ENCODE measurements at regions not wholly inside any gene's neighbourhood (a gene's known extent, or its start where the extent isn't known, plus 50 kb on each side); places are given as distances from the start of the nearest gene placed in this dataset.

GRCh38 chr6:94401311-94401710, 982.0 kb upstream of the EPHA7 start:
- no peak overlapping the region for H3K4me3 ChIP-seq (ENCODE audit: low read depth, low read length)
- no peaks in the 10 kb centered on the region for H3K36me3 ChIP-seq (ENCODE audit: control insufficient read depth, insufficient read depth, low read length)
- no peaks in the 10 kb centered on the region for H3K9me3 ChIP-seq (ENCODE audit: control insufficient read depth, insufficient read depth, low read length)
- H3K27ac ChIP-seq (ENCODE audit: low read depth, low read length): no peak overlapping the region
- no peak overlapping the region for H3K9ac ChIP-seq (ENCODE audit: low read depth, low read length)
- H3K4me1 ChIP-seq (ENCODE audit: control insufficient read depth, insufficient read depth, low read length): peaks cover 5% of the 10 kb centered on the region; the same call in 1 of the 2 replicates
- no peaks in the 10 kb centered on the region for H3K27me3 ChIP-seq (ENCODE audit: control insufficient read depth, insufficient read depth, low read length)

GRCh38 chr6:94394822-94395221, 975.5 kb upstream of the EPHA7 start:
- H3K27ac ChIP-seq (ENCODE audit: low read depth, low read length): no peak overlapping the region
- H3K4me1 ChIP-seq (ENCODE audit: control insufficient read depth, insufficient read depth, low read length): no peaks in the 10 kb centered on the region
- no peak overlapping the region for H3K9ac ChIP-seq (ENCODE audit: low read depth, low read length)

GRCh38 chr6:94389218-94389617, 969.9 kb upstream of the EPHA7 start:
- Histone ChIP-seq H3K4me3 (ENCODE audit: low read depth, low read length) (no peak overlapping the region), H3K4me1 (ENCODE audit: control insufficient read depth, insufficient read depth, low read length) (no peaks in the 10 kb centered on the region), H3K27ac (ENCODE audit: low read depth, low read length) (no peak overlapping the region), H3K9ac (ENCODE audit: low read depth, low read length) (no peak overlapping the region), H3K9me3 (ENCODE audit: control insufficient read depth, insufficient read depth, low read length) (no peaks in the 10 kb centered on the region), H3K27me3 (ENCODE audit: control insufficient read depth, insufficient read depth, low read length) (no peaks in the 10 kb centered on the region), H3K36me3 (ENCODE audit: control insufficient read depth, insufficient read depth, low read length) (no peaks in the 10 kb centered on the region)

More at GRCh38 chr6:94394822-94395221, 975.5 kb upstream of the EPHA7 start:
- Histone ChIP-seq H3K27me3 (ENCODE audit: control insufficient read depth, insufficient read depth, low read length) (no peaks in the 10 kb centered on the region), H3K36me3 (ENCODE audit: control insufficient read depth, insufficient read depth, low read length) (no peaks in the 10 kb centered on the region), H3K4me3 (ENCODE audit: low read depth, low read length) (no peak overlapping the region), H3K9me3 (ENCODE audit: control insufficient read depth, insufficient read depth, low read length) (no peaks in the 10 kb centered on the region)

- Histone ChIP-seq H3K4me3 (ENCODE audit: low read depth, low read length) (no peak overlapping the region), H3K36me3 (ENCODE audit: control insufficient read depth, insufficient read depth, low read length) (no peaks in the 10 kb centered on the region), H3K9ac (ENCODE audit: low read depth, low read length) (no peak overlapping the region), H3K9me3 (ENCODE audit: control insufficient read depth, insufficient read depth, low read length) (no peaks in the 10 kb centered on the region), H3K27ac (ENCODE audit: low read depth, low read length) (no peak overlapping the region), H3K4me1 (ENCODE audit: control insufficient read depth, insufficient read depth, low read length) (0 out of 2 replicates have a peak, but pooled peaks cover 5% of the 10 kb centered on the region), H3K27me3 (ENCODE audit: control insufficient read depth, insufficient read depth, low read length) (no peaks in the 10 kb centered on the region)
Observed at GRCh38 chr6:94377835-94378234, 958.5 kb upstream of the EPHA7 start.

- no peaks in the 10 kb centered on the region for H3K27me3 ChIP-seq (ENCODE audit: control insufficient read depth, insufficient read depth, low read length)
- no peak overlapping the region for H3K9ac ChIP-seq (ENCODE audit: low read depth, low read length)
- H3K27ac ChIP-seq (ENCODE audit: low read depth, low read length): no peak overlapping the region
- no peaks in the 10 kb centered on the region for H3K9me3 ChIP-seq (ENCODE audit: control insufficient read depth, insufficient read depth, low read length)
- H3K4me1 ChIP-seq (ENCODE audit: control insufficient read depth, insufficient read depth, low read length): 0 out of 2 replicates have a peak, but pooled peaks cover 5% of the 10 kb centered on the region
- H3K4me3 ChIP-seq (ENCODE audit: low read depth, low read length): no peak overlapping the region
- no peaks in the 10 kb centered on the region for H3K36me3 ChIP-seq (ENCODE audit: control insufficient read depth, insufficient read depth, low read length)
Observed at GRCh38 chr6:94376876-94377275, 957.5 kb upstream of the EPHA7 start.

- H3K4me3 ChIP-seq (ENCODE audit: low read depth, low read length): no peak overlapping the region
- no peaks in the 10 kb centered on the region for H3K4me1 ChIP-seq (ENCODE audit: control insufficient read depth, insufficient read depth, low read length)
- no peaks in the 10 kb centered on the region for H3K9me3 ChIP-seq (ENCODE audit: control insufficient read depth, insufficient read depth, low read length)
Observed at GRCh38 chr6:94372229-94372628, 952.9 kb upstream of the EPHA7 start.

GRCh38 chr6:94367316-94367715, 948.0 kb upstream of the EPHA7 start:
- H3K36me3 ChIP-seq (ENCODE audit: control insufficient read depth, insufficient read depth, low read length): no peaks in the 10 kb centered on the region
- no peaks in the 10 kb centered on the region for H3K9me3 ChIP-seq (ENCODE audit: control insufficient read depth, insufficient read depth, low read length)
- no peak overlapping the region for H3K27ac ChIP-seq (ENCODE audit: low read depth, low read length)
- H3K4me3 ChIP-seq (ENCODE audit: low read depth, low read length): no peak overlapping the region
- H3K9ac ChIP-seq (ENCODE audit: low read depth, low read length): no peak overlapping the region
- H3K27me3 ChIP-seq (ENCODE audit: control insufficient read depth, insufficient read depth, low read length): no peaks in the 10 kb centered on the region
- H3K4me1 ChIP-seq (ENCODE audit: control insufficient read depth, insufficient read depth, low read length): no peaks in the 10 kb centered on the region

More at GRCh38 chr6:94372229-94372628, 952.9 kb upstream of the EPHA7 start:
- Histone ChIP-seq H3K36me3 (ENCODE audit: control insufficient read depth, insufficient read depth, low read length) (no peaks in the 10 kb centered on the region), H3K27me3 (ENCODE audit: control insufficient read depth, insufficient read depth, low read length) (no peaks in the 10 kb centered on the region), H3K9ac (ENCODE audit: low read depth, low read length) (no peak overlapping the region), H3K27ac (ENCODE audit: low read depth, low read length) (no peak overlapping the region)

GRCh38 chr6:94362061-94362864, 942.9 kb upstream of the EPHA7 start:
- no peak overlapping the region for H3K9ac ChIP-seq (ENCODE audit: low read depth, low read length)
- no peaks in the 10 kb centered on the region for H3K36me3 ChIP-seq (ENCODE audit: control insufficient read depth, insufficient read depth, low read length)
- no peak overlapping the region for H3K27ac ChIP-seq (ENCODE audit: low read depth, low read length)
- peaks cover 6% of the 10 kb centered on the region; the same call in 1 of the 2 replicates for H3K4me1 ChIP-seq (ENCODE audit: control insufficient read depth, insufficient read depth, low read length)
- no peaks in the 10 kb centered on the region for H3K27me3 ChIP-seq (ENCODE audit: control insufficient read depth, insufficient read depth, low read length)
- no peaks in the 10 kb centered on the region for H3K9me3 ChIP-seq (ENCODE audit: control insufficient read depth, insufficient read depth, low read length)
- H3K4me3 ChIP-seq (ENCODE audit: low read depth, low read length): no peak overlapping the region

GRCh38 chr6:94361304-94362060, 942.1 kb upstream of the EPHA7 start:
- Histone ChIP-seq H3K4me1 (ENCODE audit: control insufficient read depth, insufficient read depth, low read length) (peaks cover 6% of the 10 kb centered on the region; the same call in 1 of the 2 replicates), H3K4me3 (ENCODE audit: low read depth, low read length) (no peak overlapping the region), H3K27me3 (ENCODE audit: control insufficient read depth, insufficient read depth, low read length) (no peaks in the 10 kb centered on the region), H3K36me3 (ENCODE audit: control insufficient read depth, insufficient read depth, low read length) (no peaks in the 10 kb centered on the region), H3K9ac (ENCODE audit: low read depth, low read length) (no peak overlapping the region), H3K9me3 (ENCODE audit: control insufficient read depth, insufficient read depth, low read length) (no peaks in the 10 kb centered on the region), H3K27ac (ENCODE audit: low read depth, low read length) (no peak overlapping the region)

- Histone ChIP-seq H3K27me3 (ENCODE audit: control insufficient read depth, insufficient read depth, low read length) (no peaks in the 10 kb centered on the region), H3K27ac (ENCODE audit: low read depth, low read length) (no peak overlapping the region), H3K4me1 (ENCODE audit: control insufficient read depth, insufficient read depth, low read length) (peaks cover 6% of the 10 kb centered on the region; the same call in 1 of the 2 replicates), H3K9me3 (ENCODE audit: control insufficient read depth, insufficient read depth, low read length) (no peaks in the 10 kb centered on the region), H3K36me3 (ENCODE audit: control insufficient read depth, insufficient read depth, low read length) (no peaks in the 10 kb centered on the region), H3K4me3 (ENCODE audit: low read depth, low read length) (no peak overlapping the region), H3K9ac (ENCODE audit: low read depth, low read length) (no peak overlapping the region)
Observed at GRCh38 chr6:94357381-94357980, 938.1 kb upstream of the EPHA7 start.

GRCh38 chr6:94350833-94351232, 931.5 kb upstream of the EPHA7 start:
- no peaks in the 10 kb centered on the region for H3K9me3 ChIP-seq (ENCODE audit: control insufficient read depth, insufficient read depth, low read length)
- H3K4me1 ChIP-seq (ENCODE audit: control insufficient read depth, insufficient read depth, low read length): peaks cover 5% of the 10 kb centered on the region
- no peak overlapping the region for H3K4me3 ChIP-seq (ENCODE audit: low read depth, low read length)
- no peaks in the 10 kb centered on the region for H3K36me3 ChIP-seq (ENCODE audit: control insufficient read depth, insufficient read depth, low read length)
- H3K27me3 ChIP-seq (ENCODE audit: control insufficient read depth, insufficient read depth, low read length): no peaks in the 10 kb centered on the region
- no peak overlapping the region for H3K27ac ChIP-seq (ENCODE audit: low read depth, low read length)
- no peak overlapping the region for H3K9ac ChIP-seq (ENCODE audit: low read depth, low read length)

Data from HUES48 (cell line).